ENCODE measurements at regions not wholly inside any gene's neighbourhood (a gene's known extent, or its start where the extent isn't known, plus 50 kb on each side); places are given as distances from the start of the nearest gene placed in this dataset.

- H3K9me3 ChIP-seq (ENCODE audit: control insufficient read depth, insufficient read depth, low read length): no peaks in the 10 kb centered on the region
- no peak overlapping the region for H3K9ac ChIP-seq (ENCODE audit: low read depth, low read length)
- H3K36me3 ChIP-seq (ENCODE audit: insufficient read depth, low read length): peaks cover 4% of the 10 kb centered on the region
- peaks cover 12% of the 10 kb centered on the region; the same call in 1 of the 2 replicates for H3K4me1 ChIP-seq (ENCODE audit: insufficient read depth, low read length)
These were observed 109.9 kb downstream of the NCOR2 start for GRCh38 chr12:124457287-124458219.

GRCh38 chr12:124456652-124457152 lies 110.7 kb downstream of the NCOR2 start:
- Histone ChIP-seq H3K9me3 (ENCODE audit: control insufficient read depth, insufficient read depth, low read length) (no peaks in the 10 kb centered on the region), H3K4me1 (ENCODE audit: insufficient read depth, low read length) (peaks cover 12% of the 10 kb centered on the region; the same call in 1 of the 2 replicates), H3K36me3 (ENCODE audit: insufficient read depth, low read length) (no peaks in the 10 kb centered on the region; the same call in none of the 2 replicates), H3K9ac (ENCODE audit: low read depth, low read length) (no peak overlapping the region)

GRCh38 chr12:124456133-124456651 lies 111.2 kb downstream of the NCOR2 start:
- Histone ChIP-seq H3K9me3 (ENCODE audit: control insufficient read depth, insufficient read depth, low read length) (no peaks in the 10 kb centered on the region), H3K36me3 (ENCODE audit: insufficient read depth, low read length) (no peaks in the 10 kb centered on the region; the same call in none of the 2 replicates), H3K4me1 (ENCODE audit: insufficient read depth, low read length) (peaks cover 12% of the 10 kb centered on the region; the same call in 1 of the 2 replicates), H3K9ac (ENCODE audit: low read depth, low read length) (no peak overlapping the region)

- H3K9me3 ChIP-seq (ENCODE audit: control insufficient read depth, insufficient read depth, low read length): no peaks in the 10 kb centered on the region
- H3K9ac ChIP-seq (ENCODE audit: low read depth, low read length): no peak overlapping the region
- no peaks in the 10 kb centered on the region; the same call in none of the 2 replicates for H3K36me3 ChIP-seq (ENCODE audit: insufficient read depth, low read length)
- H3K4me1 ChIP-seq (ENCODE audit: insufficient read depth, low read length): peaks cover 12% of the 10 kb centered on the region; the same call in 1 of the 2 replicates
These were observed 112.1 kb downstream of the NCOR2 start for GRCh38 chr12:124455336-124455735.

GRCh38 chr12:124454735-124455134 lies 112.7 kb downstream of the NCOR2 start:
- Histone ChIP-seq H3K9ac (ENCODE audit: low read depth, low read length) (no peak overlapping the region), H3K4me1 (ENCODE audit: insufficient read depth, low read length) (peaks cover 12% of the 10 kb centered on the region; the same call in 1 of the 2 replicates), H3K9me3 (ENCODE audit: control insufficient read depth, insufficient read depth, low read length) (no peaks in the 10 kb centered on the region), H3K36me3 (ENCODE audit: insufficient read depth, low read length) (no peaks in the 10 kb centered on the region; the same call in none of the 2 replicates)

- no peaks in the 10 kb centered on the region; the same call in none of the 2 replicates for H3K36me3 ChIP-seq (ENCODE audit: insufficient read depth, low read length)
- peaks cover 12% of the 10 kb centered on the region; the same call in 1 of the 2 replicates for H3K4me1 ChIP-seq (ENCODE audit: insufficient read depth, low read length)
- no peak overlapping the region for H3K9ac ChIP-seq (ENCODE audit: low read depth, low read length)
- no peaks in the 10 kb centered on the region for H3K9me3 ChIP-seq (ENCODE audit: control insufficient read depth, insufficient read depth, low read length)
These were observed 113.1 kb downstream of the NCOR2 start for GRCh38 chr12:124454352-124454725.

- Histone ChIP-seq H3K4me1 (ENCODE audit: insufficient read depth, low read length) (peaks cover 12% of the 10 kb centered on the region; the same call in 1 of the 2 replicates), H3K9me3 (ENCODE audit: control insufficient read depth, insufficient read depth, low read length) (no peaks in the 10 kb centered on the region), H3K9ac (ENCODE audit: low read depth, low read length) (no peak overlapping the region), H3K36me3 (ENCODE audit: insufficient read depth, low read length) (no peaks in the 10 kb centered on the region; the same call in none of the 2 replicates)
These were observed 113.7 kb downstream of the NCOR2 start for GRCh38 chr12:124453419-124454351.

- Histone ChIP-seq H3K9ac (ENCODE audit: low read depth, low read length) (no peak overlapping the region), H3K4me1 (ENCODE audit: insufficient read depth, low read length) (peaks cover 12% of the 10 kb centered on the region; the same call in 1 of the 2 replicates), H3K9me3 (ENCODE audit: control insufficient read depth, insufficient read depth, low read length) (no peaks in the 10 kb centered on the region), H3K36me3 (ENCODE audit: insufficient read depth, low read length) (no peaks in the 10 kb centered on the region; the same call in none of the 2 replicates)
These were observed 114.7 kb downstream of the NCOR2 start for GRCh38 chr12:124452576-124453331.

GRCh38 chr12:124451637-124452243 lies 115.7 kb downstream of the NCOR2 start:
- Histone ChIP-seq H3K9me3 (ENCODE audit: control insufficient read depth, insufficient read depth, low read length) (no peaks in the 10 kb centered on the region), H3K4me1 (ENCODE audit: insufficient read depth, low read length) (peaks cover 12% of the 10 kb centered on the region; the same call in 1 of the 2 replicates), H3K36me3 (ENCODE audit: insufficient read depth, low read length) (no peaks in the 10 kb centered on the region; the same call in none of the 2 replicates), H3K9ac (ENCODE audit: low read depth, low read length) (no peak overlapping the region)

- Histone ChIP-seq H3K4me1 (ENCODE audit: insufficient read depth, low read length) (peaks cover 12% of the 10 kb centered on the region; the same call in 1 of the 2 replicates), H3K9me3 (ENCODE audit: control insufficient read depth, insufficient read depth, low read length) (no peaks in the 10 kb centered on the region), H3K9ac (ENCODE audit: low read depth, low read length) (no peak overlapping the region), H3K36me3 (ENCODE audit: insufficient read depth, low read length) (no peaks in the 10 kb centered on the region; the same call in none of the 2 replicates)
These were observed 116.4 kb downstream of the NCOR2 start for GRCh38 chr12:124451016-124451415.

GRCh38 chr12:124450376-124450750 lies 117.0 kb downstream of the NCOR2 start:
- Histone ChIP-seq H3K36me3 (ENCODE audit: insufficient read depth, low read length) (no peaks in the 10 kb centered on the region; the same call in none of the 2 replicates), H3K4me1 (ENCODE audit: insufficient read depth, low read length) (peaks cover 12% of the 10 kb centered on the region; the same call in 1 of the 2 replicates), H3K9ac (ENCODE audit: low read depth, low read length) (no peak overlapping the region), H3K9me3 (ENCODE audit: control insufficient read depth, insufficient read depth, low read length) (no peaks in the 10 kb centered on the region)

GRCh38 chr12:124449623-124450375 lies 117.6 kb downstream of the NCOR2 start:
- Histone ChIP-seq H3K9me3 (ENCODE audit: control insufficient read depth, insufficient read depth, low read length) (no peaks in the 10 kb centered on the region), H3K36me3 (ENCODE audit: insufficient read depth, low read length) (no peaks in the 10 kb centered on the region; the same call in none of the 2 replicates), H3K4me1 (ENCODE audit: insufficient read depth, low read length) (peaks cover 12% of the 10 kb centered on the region; the same call in 1 of the 2 replicates), H3K9ac (ENCODE audit: low read depth, low read length) (no peak overlapping the region)

All from ES-I3 (cell line).